Vagina (tissue), 2 donors: ENCODE measurements at regions not wholly inside any gene's neighbourhood (a gene's known extent, or its start where the extent isn't known, plus 50 kb on each side); places are given as distances from the start of the nearest gene placed in this dataset.
"Not testable (repeated sequence)": the region's sequence is repeated elsewhere in the genome, so short reads cannot be mapped to it uniquely, and the experiment has no call there.

ENCODE experiments used
- DNase-seq, 2 donors: peaks; one replicate each; pipeline ENCODE4 v3.0.0-alpha.2; 2017; ENCODE audit errors: extremely low spot score in 2 of 2
- H3K27ac ChIP-seq: fragments of 200-600 bp; sonication (generic); one replicate; pipeline ENCODE4 v1.5.1; 2019
- H3K27me3 ChIP-seq: fragments of 200-600 bp; sonication (generic); one replicate; pipeline ENCODE4 v1.5.1; 2019
- H3K36me3 ChIP-seq, 2 donors: fragments of 200-600 bp; sonication (generic); one replicate each; pipeline ENCODE4 v1.5.1; 2017 to 2019
- H3K4me1 ChIP-seq: fragments of 200-600 bp; sonication (generic); one replicate; pipeline ENCODE4 v1.5.1; 2019
- H3K4me3 ChIP-seq, 2 donors: fragments of 200-600 bp; sonication (generic); 1 replicate in 1 of 2; 2 replicates in 1 of 2; pipeline ENCODE4 v1.5.1; 2016 to 2019
- H3K9me3 ChIP-seq: fragments of 200-600 bp; sonication (generic); one replicate; pipeline ENCODE4 v1.5.1; 2019
- POLR2A ChIP-seq, 2 donors: fragments of 450-650 bp; IDR thresholded peaks; one replicate each; pipeline ENCODE4 v1.6.1; 2017; ENCODE audit warnings: antibody characterized with exemption in 2 of 2, mild to moderate bottlenecking in 2 of 2, moderate library complexity in 2 of 2
- POLR2AphosphoS5 ChIP-seq, 2 donors: sonication (generic); formaldehyde crosslinking; IDR thresholded peaks; one replicate each; pipeline ENCODE4 v1.9.0; 2017; ENCODE audit warnings: antibody characterized with exemption in 2 of 2, mild to moderate bottlenecking in 2 of 2, low read depth in 1 of 2; ENCODE audit not compliant: insufficient read depth in 1 of 2
- intact Hi-C: fragments of 100-400 bp; cut with DNase I; formaldehyde crosslinking; loops from one replicate; pipeline ENCODE4 v1.15.1; 2023
- TF ChIP-seq, protein P1 (sequence below), 3 experiments: fragments of 450-650 bp in 2 of 3; fragments of 200-600 bp in 1 of 3; sonication (generic) in 1 of 3; IDR thresholded peaks; one replicate each; pipeline ENCODE4 v1.5.1; 2017 to 2019; ENCODE audit warnings: antibody characterized with exemption in 3 of 3, mild to moderate bottlenecking in 2 of 3, moderate library complexity in 2 of 3

DNA sequence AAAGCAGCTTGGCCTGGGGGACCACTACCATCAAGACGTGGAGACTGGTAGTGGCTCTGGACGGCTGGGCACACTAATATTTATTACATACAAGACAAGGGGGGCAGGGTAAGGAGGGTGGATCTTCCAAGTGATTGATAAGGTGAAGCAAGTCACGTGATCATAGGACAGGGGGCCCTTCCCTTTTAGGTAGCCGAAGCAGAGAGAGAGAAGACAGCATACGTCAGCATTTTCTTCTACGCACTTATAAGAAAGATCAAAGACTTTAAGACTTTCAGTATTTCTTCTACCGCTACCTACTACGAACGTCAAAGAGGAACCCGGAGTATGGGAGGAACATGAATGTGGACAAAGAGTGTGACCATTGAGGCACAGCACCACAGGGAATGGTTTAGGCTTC lies 307.9 kb downstream of the RPIA start:
- Histone ChIP-seq H3K4me3 (no peak overlapping the region), H3K36me3 (no peaks in the 10 kb centered on the region), H3K4me1 (no peaks in the 10 kb centered on the region), H3K9me3 (no peaks in the 10 kb centered on the region), H3K27me3 (no peaks in the 10 kb centered on the region), H3K27ac (no peak overlapping the region)
- intact Hi-C loops = no loop called here
- no peak for DNase-seq
- TF ChIP-seq POLR2AphosphoS5 (IDR thresholded peaks at IDR 0.05; ENCODE audit: insufficient read depth in 1 of 2, low read depth in 1 of 2) = no peak
- TF ChIP-seq POLR2A (IDR thresholded peaks at IDR 0.05) = no peak
- TF ChIP-seq, protein P1, sequence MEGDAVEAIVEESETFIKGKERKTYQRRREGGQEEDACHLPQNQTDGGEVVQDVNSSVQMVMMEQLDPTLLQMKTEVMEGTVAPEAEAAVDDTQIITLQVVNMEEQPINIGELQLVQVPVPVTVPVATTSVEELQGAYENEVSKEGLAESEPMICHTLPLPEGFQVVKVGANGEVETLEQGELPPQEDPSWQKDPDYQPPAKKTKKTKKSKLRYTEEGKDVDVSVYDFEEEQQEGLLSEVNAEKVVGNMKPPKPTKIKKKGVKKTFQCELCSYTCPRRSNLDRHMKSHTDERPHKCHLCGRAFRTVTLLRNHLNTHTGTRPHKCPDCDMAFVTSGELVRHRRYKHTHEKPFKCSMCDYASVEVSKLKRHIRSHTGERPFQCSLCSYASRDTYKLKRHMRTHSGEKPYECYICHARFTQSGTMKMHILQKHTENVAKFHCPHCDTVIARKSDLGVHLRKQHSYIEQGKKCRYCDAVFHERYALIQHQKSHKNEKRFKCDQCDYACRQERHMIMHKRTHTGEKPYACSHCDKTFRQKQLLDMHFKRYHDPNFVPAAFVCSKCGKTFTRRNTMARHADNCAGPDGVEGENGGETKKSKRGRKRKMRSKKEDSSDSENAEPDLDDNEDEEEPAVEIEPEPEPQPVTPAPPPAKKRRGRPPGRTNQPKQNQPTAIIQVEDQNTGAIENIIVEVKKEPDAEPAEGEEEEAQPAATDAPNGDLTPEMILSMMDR (IDR thresholded peaks at IDR 0.05) = no peak

DNA sequence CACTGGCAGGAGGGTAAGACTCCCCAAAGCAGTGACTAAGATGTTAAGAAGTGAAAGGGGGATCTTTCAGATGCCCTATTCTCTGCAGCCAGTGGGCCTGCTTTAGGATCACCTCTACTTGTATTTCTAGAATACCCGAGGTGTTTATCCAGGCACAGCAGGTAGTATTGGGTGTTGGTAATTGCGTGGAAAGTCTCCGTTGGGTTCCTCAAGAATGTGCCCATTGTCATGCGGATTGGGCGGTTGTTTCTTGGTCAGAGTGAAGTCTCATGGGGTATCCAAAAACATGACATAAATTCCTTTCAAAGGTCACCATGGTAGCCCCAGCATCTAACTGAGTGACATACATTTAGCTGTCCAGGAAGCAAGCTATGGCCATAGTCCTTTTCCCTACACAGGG lies 308.8 kb downstream of the RPIA start:
- H3K36me3 ChIP-seq = no peaks in the 10 kb centered on the region
- H3K27me3 ChIP-seq = no peaks in the 10 kb centered on the region
- H3K27ac ChIP-seq = no peak overlapping the region
- DNase-seq = no peak
- no peaks in the 10 kb centered on the region for H3K4me1 ChIP-seq
- intact Hi-C loops = no loop called here
- TF ChIP-seq, protein P1 (IDR thresholded peaks at IDR 0.05) = no peak
- TF ChIP-seq POLR2AphosphoS5 (IDR thresholded peaks at IDR 0.05; ENCODE audit: insufficient read depth in 1 of 2, low read depth in 1 of 2) = no peak
- H3K9me3 ChIP-seq = no peaks in the 10 kb centered on the region
- H3K4me3 ChIP-seq = no peak overlapping the region

DNA sequence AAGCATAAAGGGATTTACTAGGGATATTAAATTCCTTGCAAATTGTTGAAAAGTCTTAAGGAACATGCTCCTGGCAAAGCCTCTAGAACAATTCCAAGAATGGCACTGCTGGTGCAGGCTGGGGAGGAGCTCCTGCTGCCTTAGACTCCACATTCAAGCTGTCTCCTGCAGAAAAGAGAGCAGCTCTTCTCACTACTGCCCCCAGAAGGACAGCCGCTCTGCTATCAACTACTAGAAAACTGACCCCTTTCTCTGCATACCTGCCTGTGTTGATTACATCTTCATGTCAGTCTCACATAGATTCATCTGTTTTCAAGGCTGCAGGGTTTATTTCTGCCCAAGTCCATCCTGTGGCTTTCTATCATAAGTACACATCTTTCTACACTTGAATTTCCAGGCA lies 312.8 kb downstream of the RPIA start:
- H3K4me1 ChIP-seq, DNase-seq, H3K4me3 ChIP-seq, H3K27ac ChIP-seq, H3K27me3 ChIP-seq, intact Hi-C loops, H3K36me3 ChIP-seq, H3K9me3 ChIP-seq: not testable (repeated sequence)

DNA sequence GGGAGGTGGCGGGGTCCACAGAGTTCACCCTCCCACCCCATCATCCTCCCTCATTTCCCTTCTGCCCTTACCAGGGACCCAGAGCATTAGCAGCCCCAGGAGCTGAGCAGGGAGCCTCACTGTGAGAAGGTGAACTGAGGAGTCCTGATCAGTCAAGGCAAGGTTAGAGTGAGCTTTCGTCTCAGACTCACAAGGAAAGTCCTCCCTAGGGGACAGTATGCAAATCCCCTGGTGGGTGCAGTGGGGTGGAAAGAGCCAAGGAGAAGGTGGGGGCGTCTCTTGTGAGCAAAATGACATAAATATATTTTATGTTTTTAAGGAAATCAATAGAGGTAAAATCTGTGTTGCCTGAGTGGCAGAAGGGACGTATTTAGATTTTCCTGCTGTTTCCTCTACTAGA lies 329.1 kb downstream of the RPIA start:
- H3K27me3 ChIP-seq, intact Hi-C loops, H3K4me1 ChIP-seq, H3K9me3 ChIP-seq, H3K4me3 ChIP-seq, H3K27ac ChIP-seq, H3K36me3 ChIP-seq, DNase-seq: not testable (repeated sequence)

DNA sequence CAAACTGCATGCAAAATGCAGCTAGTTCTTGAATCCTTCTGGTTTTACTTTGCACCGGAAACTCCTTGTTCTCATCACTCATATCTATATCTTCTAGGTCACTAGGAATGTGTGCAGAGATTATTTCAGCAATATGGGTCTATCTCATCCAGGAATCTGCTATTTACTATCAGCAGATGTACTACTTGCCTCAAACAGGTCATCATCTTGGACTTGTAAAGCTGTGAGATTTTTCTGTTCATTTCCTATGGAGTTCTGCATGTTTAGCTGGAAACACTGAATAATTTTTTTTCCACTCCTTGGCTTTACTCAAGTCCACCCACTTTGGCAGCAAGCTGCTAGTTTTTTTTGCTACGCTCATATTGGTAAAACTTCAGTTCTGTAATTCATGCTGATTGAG lies 334.8 kb downstream of the RPIA start:
- H3K4me1 ChIP-seq, H3K36me3 ChIP-seq, H3K27me3 ChIP-seq, H3K9me3 ChIP-seq, H3K4me3 ChIP-seq, DNase-seq, intact Hi-C loops, H3K27ac ChIP-seq: not testable (repeated sequence)

DNA sequence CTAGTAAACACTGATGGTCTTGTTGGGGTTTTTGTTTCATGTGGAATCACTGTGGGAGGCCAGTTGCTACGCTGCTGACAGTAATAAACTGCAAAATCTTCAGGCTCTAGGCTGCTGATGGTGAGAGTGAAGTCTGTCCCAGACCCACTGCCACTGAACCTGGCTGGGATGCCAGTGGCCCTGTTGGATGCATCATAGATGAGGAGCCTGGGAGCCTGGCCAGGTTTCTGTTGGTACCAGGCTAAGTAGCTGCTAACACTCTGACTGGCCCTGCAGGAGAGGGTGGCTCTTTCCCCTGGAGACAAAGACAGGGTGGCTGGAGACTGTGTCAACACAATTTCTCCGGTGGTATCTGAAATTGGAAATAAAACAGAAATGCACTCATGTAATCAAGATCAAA lies 335.6 kb downstream of the RPIA start:
- H3K4me3 ChIP-seq, H3K27me3 ChIP-seq, H3K4me1 ChIP-seq, H3K27ac ChIP-seq, H3K9me3 ChIP-seq, intact Hi-C loops, H3K36me3 ChIP-seq, DNase-seq: not testable (repeated sequence)

DNA sequence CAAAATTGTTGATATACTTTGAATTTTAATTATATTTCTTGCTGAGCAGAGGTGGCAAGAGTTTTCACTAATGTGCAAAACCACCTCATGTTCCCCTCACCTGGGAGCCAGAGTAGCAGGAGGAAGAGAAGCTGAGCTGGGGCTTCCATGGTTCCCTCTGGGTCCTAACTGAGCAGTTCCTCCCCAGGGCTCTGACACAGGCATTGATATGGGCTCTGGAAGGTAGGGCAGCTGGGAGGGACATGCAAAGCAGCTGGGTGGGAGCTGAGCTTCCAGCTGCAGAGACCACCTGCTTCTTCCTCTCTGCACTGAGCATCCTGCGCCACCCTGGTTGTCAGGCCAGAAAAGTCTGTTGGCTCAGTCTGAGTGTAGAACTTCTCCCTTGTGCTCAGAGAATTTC lies 336.1 kb downstream of the RPIA start:
- H3K36me3 ChIP-seq, H3K9me3 ChIP-seq, H3K27ac ChIP-seq, intact Hi-C loops, DNase-seq, H3K4me3 ChIP-seq, H3K27me3 ChIP-seq, H3K4me1 ChIP-seq: not testable (repeated sequence)

DNA sequence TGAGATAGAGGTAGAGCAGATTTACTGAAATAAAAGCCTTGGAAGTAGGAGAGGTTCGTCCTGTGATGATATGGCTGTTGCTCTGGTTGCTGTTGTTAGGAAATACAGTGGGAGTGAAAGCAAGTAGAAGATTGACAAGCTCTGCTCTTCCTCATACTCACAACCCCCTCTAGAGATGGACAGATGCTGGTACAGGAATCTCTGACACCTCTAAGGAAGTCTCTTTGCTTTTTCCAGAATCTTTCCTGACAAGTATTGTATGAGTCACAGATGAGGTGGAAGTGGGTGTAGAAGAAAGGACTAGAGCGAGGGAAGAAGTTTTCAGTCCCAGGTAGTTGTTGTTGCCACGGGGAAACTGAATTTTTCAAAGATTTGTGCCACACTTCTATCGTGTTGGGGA lies 337.8 kb downstream of the RPIA start:
- H3K4me3 ChIP-seq, intact Hi-C loops, H3K27me3 ChIP-seq, H3K27ac ChIP-seq, DNase-seq, H3K9me3 ChIP-seq, H3K36me3 ChIP-seq, H3K4me1 ChIP-seq: not testable (repeated sequence)

DNA sequence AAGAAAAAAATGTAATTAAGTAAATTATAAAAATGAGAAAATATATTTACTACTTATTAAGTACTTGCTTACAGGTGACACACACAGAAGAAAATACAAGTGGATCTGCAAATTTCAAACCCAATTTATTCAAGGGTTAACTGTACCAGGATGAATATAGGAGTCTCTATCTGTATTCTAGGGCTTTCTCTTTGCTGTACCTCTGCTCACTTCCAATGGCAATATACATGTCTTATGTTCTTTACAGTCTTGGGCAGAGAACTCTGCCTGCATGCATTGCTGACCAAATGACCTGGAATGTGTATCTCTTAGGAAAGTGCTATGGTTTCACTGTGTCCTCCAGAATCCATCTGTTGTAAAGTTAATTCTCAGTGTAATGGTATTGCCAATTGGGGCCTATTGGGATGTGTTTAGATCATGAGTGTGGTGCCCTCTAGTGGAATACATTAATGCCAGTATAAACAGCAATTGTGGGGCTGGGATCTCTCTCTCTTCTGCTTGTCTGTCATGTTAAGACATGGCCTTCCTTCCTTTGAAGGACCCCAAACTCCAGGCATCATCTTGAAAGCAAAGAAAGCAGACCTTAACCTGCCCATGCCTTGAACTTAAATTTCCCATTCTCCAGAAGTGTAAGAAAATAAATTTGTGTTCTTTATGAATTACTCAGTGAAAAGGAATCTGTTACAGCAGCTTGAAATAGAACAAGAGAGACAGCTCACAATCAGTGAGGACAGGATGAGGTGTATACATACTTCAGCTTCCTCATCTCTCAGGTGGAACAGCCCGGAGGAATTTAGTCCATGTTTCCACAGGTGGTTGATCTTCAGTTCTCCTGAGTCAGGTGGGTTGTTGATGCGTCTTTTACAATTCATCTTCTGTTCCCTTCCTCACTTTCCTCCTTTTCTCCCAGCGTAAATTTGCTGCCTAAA lies 356.9 kb downstream of the RPIA start:
- intact Hi-C loops = not testable (repeated sequence)

DNA sequence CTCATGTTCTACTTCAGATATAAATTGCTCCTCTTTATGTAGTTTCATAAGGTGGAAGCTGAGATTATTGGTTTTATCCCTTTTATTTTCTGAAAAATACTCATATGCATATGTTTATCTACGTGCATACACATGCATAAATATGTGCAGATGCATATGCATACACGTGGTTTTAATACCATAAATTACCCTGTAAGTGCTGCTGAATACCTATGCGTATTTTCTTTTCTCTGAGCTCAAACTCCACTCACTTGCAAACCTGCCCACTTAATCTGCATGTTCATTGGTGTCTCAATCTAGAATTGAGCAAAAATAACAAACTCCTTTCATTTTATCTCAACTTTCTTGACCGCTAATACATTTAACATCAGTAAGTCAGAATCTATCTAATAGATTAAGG lies 367.1 kb downstream of the RPIA start:
- DNase-seq, intact Hi-C loops, H3K27me3 ChIP-seq, H3K27ac ChIP-seq, H3K4me3 ChIP-seq, H3K9me3 ChIP-seq, H3K4me1 ChIP-seq, H3K36me3 ChIP-seq: not testable (repeated sequence)

More for the DNA sequence above, 356.9 kb downstream of the RPIA start:
- not testable (repeated sequence) for DNase-seq, H3K4me3 ChIP-seq, H3K27ac ChIP-seq, H3K36me3 ChIP-seq, H3K9me3 ChIP-seq, H3K27me3 ChIP-seq, H3K4me1 ChIP-seq

DNA sequence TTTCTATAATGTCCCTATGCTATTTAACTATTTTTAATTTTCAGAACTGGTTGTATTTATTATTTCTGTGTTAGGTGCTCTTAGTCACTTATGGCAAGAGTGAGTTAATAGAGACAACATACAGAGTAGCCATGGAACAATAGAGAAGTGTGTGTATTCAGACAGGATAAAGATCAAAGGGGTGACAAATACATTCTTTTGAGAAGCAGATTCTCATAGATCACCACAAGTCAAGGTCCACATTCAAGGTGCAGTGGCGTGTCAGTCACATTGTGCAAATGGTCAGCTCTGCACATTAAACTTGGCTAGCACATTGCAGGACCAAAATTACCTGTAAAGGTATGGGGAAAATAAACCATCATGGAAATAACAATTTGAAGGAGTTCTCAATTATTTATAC lies 369.7 kb downstream of the RPIA start:
- intact Hi-C loops, H3K9me3 ChIP-seq, DNase-seq, H3K4me1 ChIP-seq, H3K27me3 ChIP-seq, H3K4me3 ChIP-seq, H3K27ac ChIP-seq, H3K36me3 ChIP-seq: not testable (repeated sequence)
